ENCODE measurements at regions not wholly inside any gene's neighbourhood (a gene's known extent, or its start where the extent isn't known, plus 50 kb on each side); places are given as distances from the start of the nearest gene placed in this dataset.

DNA sequence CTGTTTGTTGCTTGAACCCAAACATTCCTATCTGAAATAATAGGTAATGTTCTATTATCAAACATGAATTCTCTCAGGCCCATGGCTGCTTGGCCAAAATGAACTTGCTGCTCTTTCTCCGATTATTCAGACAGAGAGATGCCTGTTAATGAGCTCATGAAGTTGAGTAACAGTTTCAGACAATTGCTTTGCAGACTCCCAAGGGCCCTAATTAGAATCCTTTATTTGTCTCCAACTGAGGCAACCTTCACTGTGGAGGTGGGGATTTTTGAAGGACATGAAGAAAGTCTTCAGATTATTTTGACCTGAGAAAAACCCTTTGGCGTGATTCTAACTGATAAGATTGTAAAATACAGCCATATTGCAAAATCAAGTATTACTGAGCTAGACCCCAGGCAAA lies 466.7 kb downstream of the NFIB start:
- no peak for DNase-seq (ENCODE audit: insufficient read length, low spot score, missing footprints)
- TF ChIP-seq, protein P1, sequence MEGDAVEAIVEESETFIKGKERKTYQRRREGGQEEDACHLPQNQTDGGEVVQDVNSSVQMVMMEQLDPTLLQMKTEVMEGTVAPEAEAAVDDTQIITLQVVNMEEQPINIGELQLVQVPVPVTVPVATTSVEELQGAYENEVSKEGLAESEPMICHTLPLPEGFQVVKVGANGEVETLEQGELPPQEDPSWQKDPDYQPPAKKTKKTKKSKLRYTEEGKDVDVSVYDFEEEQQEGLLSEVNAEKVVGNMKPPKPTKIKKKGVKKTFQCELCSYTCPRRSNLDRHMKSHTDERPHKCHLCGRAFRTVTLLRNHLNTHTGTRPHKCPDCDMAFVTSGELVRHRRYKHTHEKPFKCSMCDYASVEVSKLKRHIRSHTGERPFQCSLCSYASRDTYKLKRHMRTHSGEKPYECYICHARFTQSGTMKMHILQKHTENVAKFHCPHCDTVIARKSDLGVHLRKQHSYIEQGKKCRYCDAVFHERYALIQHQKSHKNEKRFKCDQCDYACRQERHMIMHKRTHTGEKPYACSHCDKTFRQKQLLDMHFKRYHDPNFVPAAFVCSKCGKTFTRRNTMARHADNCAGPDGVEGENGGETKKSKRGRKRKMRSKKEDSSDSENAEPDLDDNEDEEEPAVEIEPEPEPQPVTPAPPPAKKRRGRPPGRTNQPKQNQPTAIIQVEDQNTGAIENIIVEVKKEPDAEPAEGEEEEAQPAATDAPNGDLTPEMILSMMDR (IDR thresholded peaks at IDR 0.05; ENCODE audit: extremely low read depth, low read depth, low read length): no peak
- Histone ChIP-seq H3K27me3 (ENCODE audit: insufficient read depth, low read length) (peaks cover 5% of the 10 kb centered on the region), H3K4me3 (ENCODE audit: insufficient read depth, low read length) (no peak overlapping the region), H3K27ac (ENCODE audit: low read depth, low read length) (no peak overlapping the region), H3K9me3 (ENCODE audit: low read depth, low read length) (no peaks in the 10 kb centered on the region), H4K20me1 (ENCODE audit: insufficient read depth, low read length) (no peaks in the 10 kb centered on the region), H2AFZ (ENCODE audit: low read length) (no peak overlapping the region), H3K36me3 (ENCODE audit: insufficient read depth, low read length) (no peaks in the 10 kb centered on the region), H3K4me1 (ENCODE audit: insufficient read depth, low read length) (no peaks in the 10 kb centered on the region), H3K79me2 (ENCODE audit: insufficient read depth, low read length) (no peaks in the 10 kb centered on the region), H3K4me2 (ENCODE audit: insufficient read depth, low read length) (no peak overlapping the region)

DNA sequence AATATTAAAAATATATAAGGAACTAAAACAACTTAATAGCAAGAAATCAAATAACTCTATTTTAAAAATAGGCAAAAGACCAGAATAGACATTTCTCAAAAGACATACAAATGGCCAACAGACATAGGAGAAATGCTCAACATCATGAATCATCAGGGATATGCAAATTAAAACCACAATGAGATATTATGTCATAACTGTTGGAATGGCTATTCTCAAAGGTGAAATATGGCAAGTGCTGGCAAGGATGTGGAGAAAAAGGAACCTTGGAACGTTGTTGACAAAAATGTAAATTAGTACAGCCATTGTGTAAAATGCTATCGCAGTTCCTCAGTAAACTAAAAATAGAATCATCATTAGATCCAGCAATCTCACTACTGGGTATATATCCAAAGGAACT lies 468.5 kb downstream of the NFIB start:
- Histone ChIP-seq H3K27me3 (ENCODE audit: insufficient read depth, low read length) (peaks cover 15% of the 10 kb centered on the region), H3K36me3 (ENCODE audit: insufficient read depth, low read length) (no peaks in the 10 kb centered on the region), H4K20me1 (ENCODE audit: insufficient read depth, low read length) (no peaks in the 10 kb centered on the region), H3K4me2 (ENCODE audit: insufficient read depth, low read length) (no peak overlapping the region), H3K4me3 (ENCODE audit: insufficient read depth, low read length) (no peak overlapping the region), H3K9me3 (ENCODE audit: low read depth, low read length) (no peaks in the 10 kb centered on the region), H2AFZ (ENCODE audit: low read length) (no peak overlapping the region), H3K27ac (ENCODE audit: low read depth, low read length) (no peak overlapping the region), H3K79me2 (ENCODE audit: insufficient read depth, low read length) (no peaks in the 10 kb centered on the region), H3K4me1 (ENCODE audit: insufficient read depth, low read length) (no peaks in the 10 kb centered on the region)
- TF ChIP-seq, protein P1 (IDR thresholded peaks at IDR 0.05; ENCODE audit: extremely low read depth, low read depth, low read length): no peak
- no peak for DNase-seq (ENCODE audit: insufficient read length, low spot score, missing footprints)

DNA sequence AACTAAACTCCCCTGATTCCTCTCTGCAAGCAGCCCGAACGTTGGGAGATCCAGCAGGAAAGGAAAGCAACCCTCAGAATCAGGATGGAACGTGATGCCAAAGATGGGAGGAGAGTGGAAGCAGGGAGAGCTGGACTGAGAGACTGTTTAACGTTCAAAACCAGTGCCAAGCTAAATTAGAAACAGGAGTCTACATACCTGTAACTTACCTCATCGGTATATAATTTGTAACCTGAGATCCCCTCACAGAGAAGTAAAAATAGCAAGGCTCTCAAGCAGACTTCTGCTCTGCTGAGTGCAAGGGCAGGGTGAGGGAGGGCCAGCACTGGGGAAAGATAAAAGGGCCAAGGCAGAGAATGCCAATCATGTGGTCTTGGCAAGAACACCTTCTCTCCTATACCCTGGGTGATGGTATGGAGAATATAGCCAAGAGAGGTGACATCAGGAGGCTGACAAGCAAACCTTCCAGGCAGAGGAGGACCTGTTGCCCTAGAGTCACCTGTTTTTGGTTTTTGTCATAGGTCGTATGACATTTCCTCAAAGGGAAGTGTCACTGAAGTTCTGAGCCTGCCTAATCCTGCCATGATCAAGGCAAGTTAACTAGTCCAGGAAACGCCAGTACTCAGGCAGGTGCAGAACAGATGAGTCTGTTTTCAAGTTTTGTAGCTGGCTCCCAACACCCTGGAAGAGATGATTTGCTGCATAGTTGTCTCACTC lies 472.0 kb downstream of the NFIB start:
- Histone ChIP-seq H3K36me3 (ENCODE audit: insufficient read depth, low read length) (no peaks in the 10 kb centered on the region), H3K27me3 (ENCODE audit: insufficient read depth, low read length) (peaks cover 15% of the 10 kb centered on the region), H4K20me1 (ENCODE audit: insufficient read depth, low read length) (no peaks in the 10 kb centered on the region), H3K9me3 (ENCODE audit: low read depth, low read length) (no peaks in the 10 kb centered on the region), H3K4me3 (ENCODE audit: insufficient read depth, low read length) (no peak overlapping the region), H3K4me2 (ENCODE audit: insufficient read depth, low read length) (no peak overlapping the region), H2AFZ (ENCODE audit: low read length) (no peak overlapping the region), H3K79me2 (ENCODE audit: insufficient read depth, low read length) (no peaks in the 10 kb centered on the region), H3K27ac (ENCODE audit: low read depth, low read length) (no peak overlapping the region), H3K4me1 (ENCODE audit: insufficient read depth, low read length) (no peaks in the 10 kb centered on the region)
- no peak for DNase-seq (ENCODE audit: insufficient read length, low spot score, missing footprints)
- TF ChIP-seq, protein P1 (IDR thresholded peaks at IDR 0.05; ENCODE audit: extremely low read depth, low read depth, low read length): no peak

DNA sequence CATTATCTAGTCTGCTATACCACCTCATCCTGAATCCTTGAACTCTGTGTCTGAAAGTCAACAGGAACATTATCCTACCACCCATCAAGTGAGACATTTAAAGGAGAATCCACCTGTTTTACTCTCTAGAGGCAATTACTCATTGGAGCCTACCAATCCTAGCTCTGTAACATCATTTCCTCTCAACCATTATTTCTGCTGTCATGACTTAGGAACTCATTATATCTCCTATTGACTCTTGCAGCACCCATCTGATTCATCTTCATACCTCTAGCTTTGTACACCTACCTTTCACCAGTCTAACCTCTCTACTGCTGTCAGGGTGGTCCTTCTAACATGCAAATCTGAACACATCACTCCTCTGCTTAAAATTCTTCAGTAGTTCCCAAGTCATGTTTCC lies 481.5 kb downstream of the NFIB start:
- Histone ChIP-seq H3K4me3 (ENCODE audit: insufficient read depth, low read length) (no peak overlapping the region), H3K36me3 (ENCODE audit: insufficient read depth, low read length) (no peaks in the 10 kb centered on the region), H3K79me2 (ENCODE audit: insufficient read depth, low read length) (no peaks in the 10 kb centered on the region), H3K27ac (ENCODE audit: low read depth, low read length) (no peak overlapping the region), H3K4me1 (ENCODE audit: insufficient read depth, low read length) (no peaks in the 10 kb centered on the region), H3K4me2 (ENCODE audit: insufficient read depth, low read length) (no peak overlapping the region), H2AFZ (ENCODE audit: low read length) (no peak overlapping the region), H3K9me3 (ENCODE audit: low read depth, low read length) (no peaks in the 10 kb centered on the region), H3K27me3 (ENCODE audit: insufficient read depth, low read length) (no peaks in the 10 kb centered on the region), H4K20me1 (ENCODE audit: insufficient read depth, low read length) (no peaks in the 10 kb centered on the region)
- TF ChIP-seq, protein P1 (IDR thresholded peaks at IDR 0.05; ENCODE audit: extremely low read depth, low read depth, low read length): no peak
- no peak for DNase-seq (ENCODE audit: insufficient read length, low spot score, missing footprints)

Data from osteoblast (primary cell).